HG03354 (cell line): ENCODE measurements at regions not wholly inside any gene's neighbourhood (a gene's known extent, or its start where the extent isn't known, plus 50 kb on each side); places are given as distances from the start of the nearest gene placed in this dataset.
"Not testable (repeated sequence)": the region's sequence is repeated elsewhere in the genome, so short reads cannot be mapped to it uniquely, and the experiment has no call there.

ENCODE experiments used
- ATAC-seq: cut with Tn5 transposase; IDR thresholded peaks from one replicate; pipeline ENCODE4 v1.9.1; 2021; ENCODE audit warnings: mild to moderate bottlenecking; ENCODE audit not compliant: unreplicated experiment, poor library complexity, severe bottlenecking

GRCh38 chr3:10692039-10692622 is 123.9 kb upstream of the SLC6A11 start:
- no peak for ATAC-seq

GRCh38 chr3:10693457-10693856 is 122.6 kb upstream of the SLC6A11 start:
- ATAC-seq: no peak

- no peak for ATAC-seq
These were observed 121.8 kb upstream of the SLC6A11 start for GRCh38 chr3:10694179-10694578.

- ATAC-seq: not testable (repeated sequence)
These were observed 120.8 kb upstream of the SLC6A11 start for GRCh38 chr3:10695186-10695585.

- ATAC-seq: no peak
These were observed 120.3 kb upstream of the SLC6A11 start for GRCh38 chr3:10695595-10696285.

- ATAC-seq: no peak
These were observed 118.1 kb upstream of the SLC6A11 start for GRCh38 chr3:10697918-10698317.

GRCh38 chr3:10700821-10701220 is 115.2 kb upstream of the SLC6A11 start:
- no peak for ATAC-seq

GRCh38 chr3:10702961-10703740 is 112.9 kb upstream of the SLC6A11 start:
- peak; percentile 52 for ATAC-seq

GRCh38 chr3:10703875-10704274 is 112.2 kb upstream of the SLC6A11 start:
- ATAC-seq: no peak

- no peak for ATAC-seq
These were observed 109.8 kb upstream of the SLC6A11 start for GRCh38 chr3:10706156-10706739.

GRCh38 chr3:10706740-10707399 is 109.2 kb upstream of the SLC6A11 start:
- ATAC-seq: no peak

- ATAC-seq: no peak
These were observed 108.4 kb upstream of the SLC6A11 start for GRCh38 chr3:10707400-10708215.

- no peak for ATAC-seq
These were observed 107.7 kb upstream of the SLC6A11 start for GRCh38 chr3:10708216-10708893.

- no peak for ATAC-seq
These were observed 106.8 kb upstream of the SLC6A11 start for GRCh38 chr3:10709110-10709781.

- no peak for ATAC-seq
These were observed 103.9 kb upstream of the SLC6A11 start for GRCh38 chr3:10712121-10712520.

- ATAC-seq: no peak
These were observed 102.4 kb upstream of the SLC6A11 start for GRCh38 chr3:10713656-10714055.

- no peak for ATAC-seq
These were observed 100.1 kb upstream of the SLC6A11 start for GRCh38 chr3:10715886-10716285.

GRCh38 chr3:10716964-10717363 is 99.1 kb upstream of the SLC6A11 start:
- no peak for ATAC-seq
